Thyroid gland (tissue), 4 donors: ENCODE measurements at regions not wholly inside any gene's neighbourhood (a gene's known extent, or its start where the extent isn't known, plus 50 kb on each side); places are given as distances from the start of the nearest gene placed in this dataset.
"Not testable (repeated sequence)": the region's sequence is repeated elsewhere in the genome, so short reads cannot be mapped to it uniquely, and the experiment has no call there.

Source experiments
- DNase-seq, 2 donors: peaks; one replicate each; pipeline ENCODE4 v3.0.0-alpha.2; 2019
- H3K27ac ChIP-seq, 3 donors: fragments of 200-600 bp; sonication (generic); 1 replicate in 2 of 3; 2 replicates in 1 of 3; pipeline ENCODE4 v1.5.1; 2016 to 2019; ENCODE audit warnings: mild to moderate bottlenecking in 1 of 3, moderate library complexity in 1 of 3
- H3K27me3 ChIP-seq: fragments of 200-600 bp; sonication (generic); one replicate; pipeline ENCODE4 v1.5.1; 2019
- H3K36me3 ChIP-seq, 2 donors: fragments of 200-600 bp; sonication (generic); one replicate each; pipeline ENCODE4 v1.5.1; 2016 to 2019
- H3K4me1 ChIP-seq, 2 donors: fragments of 200-600 bp; sonication (generic); one replicate each; pipeline ENCODE4 v1.5.1; 2017 to 2019
- H3K4me3 ChIP-seq, 3 donors: fragments of 200-600 bp; sonication (generic); replicated peaks in 1 of 3; 1 replicate in 2 of 3; 2 replicates in 1 of 3; pipeline ENCODE4 v1.5.1; 2016; ENCODE audit warnings: mild to moderate bottlenecking in 1 of 3
- H3K9me3 ChIP-seq: fragments of 200-600 bp; sonication (generic); one replicate; pipeline ENCODE4 v1.5.1; 2017
- POLR2A ChIP-seq, 2 donors: fragments of 450-650 bp; IDR thresholded peaks; one replicate each; pipeline ENCODE4 v1.6.1; 2017; ENCODE audit warnings: antibody characterized with exemption in 2 of 2, mild to moderate bottlenecking in 2 of 2, moderate library complexity in 1 of 2
- WGBS, 2 donors: methylation state at CpG; one replicate each; pipeline ENCODE4 v1.1.5; 2017; 5-methylcytosine and 5-hydroxymethylcytosine counted together
- intact Hi-C: fragments of 100-400 bp; cut with DNase I; formaldehyde crosslinking; loops from one replicate; pipeline ENCODE4 v1.15.1; 2023
- TF ChIP-seq, protein P1 (sequence below), 6 experiments: fragments of 200-600 bp in 3 of 6; fragments of 450-650 bp in 3 of 6; sonication (generic) in 3 of 6; IDR thresholded peaks; one replicate each; pipeline ENCODE4 v1.5.1; 2016 to 2019; ENCODE audit warnings: antibody characterized with exemption in 6 of 6, mild to moderate bottlenecking in 2 of 6, inconsistent platforms in 1 of 6, moderate library complexity in 1 of 6

DNA sequence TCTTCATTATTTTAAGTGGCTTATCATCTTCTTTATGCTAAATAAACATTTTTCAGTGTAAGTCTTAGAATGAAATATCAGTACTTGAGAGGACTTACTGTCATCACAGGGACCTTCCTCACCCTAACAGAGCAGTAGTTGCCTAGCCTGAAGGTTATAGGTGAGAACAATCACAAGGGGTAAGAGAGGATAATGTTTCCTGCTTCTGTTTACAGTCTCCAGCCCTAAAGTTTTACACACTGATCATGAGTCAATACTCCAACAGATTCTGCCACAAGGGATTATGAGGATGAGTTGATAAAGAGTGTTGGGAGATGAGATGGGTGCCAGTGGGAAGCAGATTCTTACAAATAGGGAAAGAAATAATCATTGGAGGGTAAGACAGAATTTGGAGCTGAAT lies 265.1 kb upstream of the DAB2 start:
- no peaks in the 10 kb centered on the region for H3K27me3 ChIP-seq
- no peak overlapping the region for H3K27ac ChIP-seq
- DNase-seq: no peak
- no peaks in the 10 kb centered on the region for H3K9me3 ChIP-seq
- H3K36me3 ChIP-seq: no peaks in the 10 kb centered on the region
- no peaks in the 10 kb centered on the region for H3K4me1 ChIP-seq
- no peak overlapping the region for H3K4me3 ChIP-seq
- no peak for TF ChIP-seq POLR2A (IDR thresholded peaks at IDR 0.05)
- TF ChIP-seq, protein P1, sequence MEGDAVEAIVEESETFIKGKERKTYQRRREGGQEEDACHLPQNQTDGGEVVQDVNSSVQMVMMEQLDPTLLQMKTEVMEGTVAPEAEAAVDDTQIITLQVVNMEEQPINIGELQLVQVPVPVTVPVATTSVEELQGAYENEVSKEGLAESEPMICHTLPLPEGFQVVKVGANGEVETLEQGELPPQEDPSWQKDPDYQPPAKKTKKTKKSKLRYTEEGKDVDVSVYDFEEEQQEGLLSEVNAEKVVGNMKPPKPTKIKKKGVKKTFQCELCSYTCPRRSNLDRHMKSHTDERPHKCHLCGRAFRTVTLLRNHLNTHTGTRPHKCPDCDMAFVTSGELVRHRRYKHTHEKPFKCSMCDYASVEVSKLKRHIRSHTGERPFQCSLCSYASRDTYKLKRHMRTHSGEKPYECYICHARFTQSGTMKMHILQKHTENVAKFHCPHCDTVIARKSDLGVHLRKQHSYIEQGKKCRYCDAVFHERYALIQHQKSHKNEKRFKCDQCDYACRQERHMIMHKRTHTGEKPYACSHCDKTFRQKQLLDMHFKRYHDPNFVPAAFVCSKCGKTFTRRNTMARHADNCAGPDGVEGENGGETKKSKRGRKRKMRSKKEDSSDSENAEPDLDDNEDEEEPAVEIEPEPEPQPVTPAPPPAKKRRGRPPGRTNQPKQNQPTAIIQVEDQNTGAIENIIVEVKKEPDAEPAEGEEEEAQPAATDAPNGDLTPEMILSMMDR (IDR thresholded peaks at IDR 0.05): no peak
- intact Hi-C loops: no loop called here

DNA sequence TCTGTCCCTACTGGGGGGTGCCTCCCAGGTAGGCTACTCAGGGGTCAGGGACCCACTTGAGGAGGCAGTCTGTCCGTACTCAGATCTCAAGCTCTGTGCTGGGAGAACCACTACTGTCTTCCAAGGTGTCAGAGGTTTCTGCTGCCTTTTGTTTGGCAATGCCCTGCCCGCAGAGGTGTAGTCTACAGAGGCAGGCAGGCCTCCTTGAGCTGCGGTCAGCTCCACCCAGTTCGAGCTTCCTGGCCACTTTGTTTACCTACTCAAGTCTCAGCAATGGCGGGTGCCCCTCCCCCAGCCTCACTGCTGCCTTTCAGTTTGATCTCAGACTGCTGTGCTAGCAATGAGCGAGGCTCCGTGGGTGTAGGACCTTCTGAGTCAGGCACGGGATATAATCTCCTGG lies 263.1 kb upstream of the DAB2 start:
- H3K36me3 ChIP-seq, H3K27ac ChIP-seq, intact Hi-C loops, H3K4me1 ChIP-seq, H3K4me3 ChIP-seq, H3K9me3 ChIP-seq, H3K27me3 ChIP-seq, DNase-seq: not testable (repeated sequence)
- WGBS, 2 donors: 95 to 98% methylated on average over 8 of the region's 8 CpGs

DNA sequence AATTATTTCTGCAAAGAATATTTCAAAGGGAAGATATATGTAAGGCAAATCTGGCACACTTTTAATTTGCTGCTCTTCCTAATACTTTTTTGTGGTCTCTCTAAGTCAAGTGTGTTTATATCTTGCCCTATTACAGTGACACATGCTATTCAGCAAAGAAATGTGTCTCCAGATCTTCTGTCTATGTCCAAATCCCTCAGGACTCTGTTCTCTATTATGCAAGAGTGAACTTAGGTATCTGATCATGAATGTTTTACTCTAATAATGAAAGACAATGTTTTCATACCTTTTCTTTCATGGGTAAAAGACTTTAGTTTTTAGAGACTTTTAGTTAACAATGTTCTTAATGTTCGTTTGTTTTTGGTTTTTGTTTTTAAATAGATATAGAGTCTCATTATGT lies 255.4 kb upstream of the DAB2 start:
- WGBS, 2 donors: 72 to 80% methylated on average over 1 of the region's 1 CpG
- intact Hi-C loops: no loop called here
- no peak overlapping the region for H3K27ac ChIP-seq
- no peak for DNase-seq
- no peaks in the 10 kb centered on the region for H3K9me3 ChIP-seq
- no peaks in the 10 kb centered on the region for H3K27me3 ChIP-seq
- no peaks in the 10 kb centered on the region for H3K36me3 ChIP-seq
- TF ChIP-seq POLR2A (IDR thresholded peaks at IDR 0.05): no peak
- TF ChIP-seq, protein P1 (IDR thresholded peaks at IDR 0.05): no peak
- no peaks in the 10 kb centered on the region for H3K4me1 ChIP-seq
- no peak overlapping the region for H3K4me3 ChIP-seq

DNA sequence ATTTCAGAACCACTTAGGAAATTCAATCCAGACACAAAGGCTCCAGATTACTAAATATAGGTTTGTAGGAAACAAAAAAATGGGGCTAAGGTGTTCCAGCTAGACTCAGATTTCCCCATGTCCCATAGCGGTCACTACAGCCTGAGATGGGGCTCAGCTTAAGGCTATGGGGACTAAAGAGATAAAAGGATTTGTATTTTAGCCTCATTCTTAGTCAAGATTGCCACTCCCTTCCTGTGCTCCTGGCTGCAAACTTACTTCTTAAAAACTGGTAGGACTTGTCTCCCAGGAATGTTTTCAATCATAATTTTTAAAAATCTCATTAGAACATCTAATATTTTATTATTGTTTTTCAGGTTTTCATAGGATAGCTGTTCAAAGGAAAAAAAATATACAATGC lies 253.8 kb upstream of the DAB2 start:
- Histone ChIP-seq H3K27ac (no peak overlapping the region), H3K27me3 (no peaks in the 10 kb centered on the region), H3K36me3 (no peaks in the 10 kb centered on the region), H3K4me3 (no peak overlapping the region), H3K4me1 (no peaks in the 10 kb centered on the region), H3K9me3 (no peaks in the 10 kb centered on the region)
- no peak for DNase-seq
- intact Hi-C loops: no loop called here
- WGBS, 2 donors: 92 to 97% methylated on average over 1 of the region's 1 CpG
- TF ChIP-seq, protein P1 (IDR thresholded peaks at IDR 0.05): no peak
- no peak for TF ChIP-seq POLR2A (IDR thresholded peaks at IDR 0.05)

DNA sequence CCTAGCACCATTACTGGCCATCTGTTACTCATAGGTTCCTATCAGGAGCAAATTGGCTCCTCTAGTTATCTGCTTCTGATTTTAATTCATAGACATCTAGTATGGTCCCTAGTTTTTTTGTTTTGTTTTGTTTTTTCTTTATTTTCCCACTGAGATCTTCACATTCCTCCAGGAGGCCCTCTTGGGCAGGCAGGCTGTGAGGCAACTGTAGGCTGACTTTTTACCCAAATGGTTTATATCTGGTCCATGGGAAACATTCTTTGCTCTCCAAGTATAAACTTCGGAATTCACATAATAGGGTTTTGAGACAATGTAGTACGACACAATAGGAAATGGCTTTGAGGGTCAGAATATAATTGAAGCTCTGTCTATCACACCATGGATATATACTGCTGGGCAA lies 250.9 kb upstream of the DAB2 start:
- no peak overlapping the region for H3K4me3 ChIP-seq
- intact Hi-C loops: no loop called here
- no peaks in the 10 kb centered on the region for H3K36me3 ChIP-seq
- no peaks in the 10 kb centered on the region for H3K27me3 ChIP-seq
- H3K9me3 ChIP-seq: no peaks in the 10 kb centered on the region
- DNase-seq: no peak
- 83 to 86% methylated on average over 2 of the region's 2 CpGs for WGBS, 2 donors
- TF ChIP-seq, protein P1 (IDR thresholded peaks at IDR 0.05): no peak
- no peak for TF ChIP-seq POLR2A (IDR thresholded peaks at IDR 0.05)
- no peak overlapping the region for H3K27ac ChIP-seq
- H3K4me1 ChIP-seq: no peaks in the 10 kb centered on the region
